ENCODE measurements at regions not wholly inside any gene's neighbourhood (a gene's known extent, or its start where the extent isn't known, plus 50 kb on each side); places are given as distances from the start of the nearest gene placed in this dataset.

GRCh38 chr12:39105111-39105510, 199.7 kb upstream of the CPNE8 start:
- TF ChIP-seq SIN3A (IDR thresholded peaks at IDR 0.05; ENCODE audit: borderline replicate concordance, low read depth, low read length) = no peak
- no peak for TF ChIP-seq EP300 (IDR thresholded peaks at IDR 0.05; ENCODE audit: borderline replicate concordance in 1 of 2, low read depth in 1 of 2, low read length in 1 of 2)
- no peak for TF ChIP-seq CTCF (IDR thresholded peaks at IDR 0.05)
- TF ChIP-seq RAD21 (IDR thresholded peaks at IDR 0.05; ENCODE audit: low read length) = no peak
- no peak for TF ChIP-seq GATA2 (CRISPR knock-in tag; IDR thresholded peaks at IDR 0.05)
- no peak for TF ChIP-seq TAF1 (IDR thresholded peaks at IDR 0.05; ENCODE audit: borderline replicate concordance, low read depth, low read length)
- TF ChIP-seq RFX5 (IDR thresholded peaks at IDR 0.05; ENCODE audit: low read length) = no peak
- no peak for TF ChIP-seq REST (IDR thresholded peaks at IDR 0.05; ENCODE audit: low read depth, low read length)
- TF ChIP-seq PBX3 (IDR thresholded peaks at IDR 0.05) = no peak
- no peak for TF ChIP-seq GABPA (IDR thresholded peaks at IDR 0.05; ENCODE audit: low read depth)
- no peak for TF ChIP-seq ELF1 (IDR thresholded peaks at IDR 0.05)
- TF ChIP-seq RCOR1 (IDR thresholded peaks at IDR 0.05; ENCODE audit: low read length) = no peak

All from SK-N-SH (cell line).